Activated T-cell treated with anti-CD3 and anti-CD28 coated beads, Interleukin-2, amount 50 U/mL, for 24 hours (primary cell): ENCODE measurements at regions not wholly inside any gene's neighbourhood (a gene's known extent, or its start where the extent isn't known, plus 50 kb on each side); places are given as distances from the start of the nearest gene placed in this dataset.
"Not testable (repeated sequence)": the region's sequence is repeated elsewhere in the genome, so short reads cannot be mapped to it uniquely, and the experiment has no call there.

Source experiments
- DNase-seq: peaks from one replicate; pipeline ENCODE4 v3.0.0-alpha.2; 2020
- H3K27ac Mint-ChIP-seq: 2 replicates; pipeline ENCODE4 v1.8.0; 2020; ENCODE audit warnings: mild to moderate bottlenecking, mixed read lengths
- H3K27me3 Mint-ChIP-seq: 2 replicates; pipeline ENCODE4 v1.8.0; 2020; ENCODE audit warnings: mixed read lengths
- H3K36me3 Mint-ChIP-seq: 2 replicates; pipeline ENCODE4 v1.8.0; 2020; ENCODE audit warnings: low read depth, mixed read lengths
- H3K4me1 Mint-ChIP-seq: 2 replicates; pipeline ENCODE4 v1.8.0; 2020; ENCODE audit warnings: low read depth, mixed read lengths
- H3K4me3 Mint-ChIP-seq: 2 replicates; pipeline ENCODE4 v1.8.0; 2020; ENCODE audit warnings: mild to moderate bottlenecking, moderate library complexity, mixed read lengths
- H3K9me3 Mint-ChIP-seq: 2 replicates; pipeline ENCODE4 v1.8.0; 2020; ENCODE audit warnings: mixed read lengths

- Mint-ChIP-seq H3K4me3 (no peak overlapping the region), H3K36me3 (no peaks in the 10 kb centered on the region), H3K4me1 (no peaks in the 10 kb centered on the region), H3K9me3 (no peaks in the 10 kb centered on the region), H3K27ac (no peak overlapping the region), H3K27me3 (no peaks in the 10 kb centered on the region)
- no peak for DNase-seq
Observed at GRCh38 chr3:125645616-125646015, 50.3 kb upstream of the OSBPL11 start.

GRCh38 chr3:125646581-125646980 is 51.3 kb upstream of the OSBPL11 start:
- H3K36me3 Mint-ChIP-seq: no peaks in the 10 kb centered on the region
- no peaks in the 10 kb centered on the region for H3K27me3 Mint-ChIP-seq
- H3K27ac Mint-ChIP-seq: no peak overlapping the region
- no peaks in the 10 kb centered on the region for H3K9me3 Mint-ChIP-seq
- no peaks in the 10 kb centered on the region for H3K4me1 Mint-ChIP-seq
- H3K4me3 Mint-ChIP-seq: no peak overlapping the region
- DNase-seq: no peak

- no peak overlapping the region for H3K27ac Mint-ChIP-seq
- no peak overlapping the region for H3K4me3 Mint-ChIP-seq
- H3K27me3 Mint-ChIP-seq: no peaks in the 10 kb centered on the region
- DNase-seq: no peak
- H3K4me1 Mint-ChIP-seq: no peaks in the 10 kb centered on the region
- no peaks in the 10 kb centered on the region for H3K36me3 Mint-ChIP-seq
- no peaks in the 10 kb centered on the region for H3K9me3 Mint-ChIP-seq
Observed at GRCh38 chr3:125647318-125648014, 52.2 kb upstream of the OSBPL11 start.

- Mint-ChIP-seq H3K36me3 (no peaks in the 10 kb centered on the region), H3K4me3 (no peak overlapping the region), H3K9me3 (no peaks in the 10 kb centered on the region), H3K4me1 (no peaks in the 10 kb centered on the region), H3K27me3 (no peaks in the 10 kb centered on the region), H3K27ac (no peak overlapping the region)
- DNase-seq: no peak
Observed at GRCh38 chr3:125651244-125651643, 55.9 kb upstream of the OSBPL11 start.

DNA sequence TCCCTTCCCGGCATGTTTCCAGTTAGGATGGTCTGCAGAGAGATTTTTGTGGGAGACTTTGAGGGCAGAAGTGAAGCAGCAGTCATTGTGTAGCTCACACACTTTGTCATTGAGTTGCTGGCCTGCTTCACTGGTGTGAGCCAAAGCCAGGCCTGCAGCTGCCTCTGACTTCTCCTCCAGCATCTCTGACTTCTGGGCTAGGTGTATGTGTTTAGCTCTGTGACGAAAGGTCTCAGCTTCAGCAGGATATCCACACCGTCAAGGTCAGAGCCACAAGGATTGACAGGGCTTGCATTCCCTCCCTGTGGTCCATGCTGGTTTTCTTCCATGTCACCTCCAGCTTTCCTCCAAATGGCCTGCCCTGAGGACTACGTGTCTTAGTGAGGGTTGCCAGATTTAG is 57.1 kb upstream of the OSBPL11 start:
- Mint-ChIP-seq H3K9me3 (no peaks in the 10 kb centered on the region), H3K4me3 (no peak overlapping the region), H3K4me1 (no peaks in the 10 kb centered on the region), H3K27me3 (no peaks in the 10 kb centered on the region), H3K36me3 (no peaks in the 10 kb centered on the region), H3K27ac (no peak overlapping the region)
- no peak for DNase-seq

- no peaks in the 10 kb centered on the region for H3K36me3 Mint-ChIP-seq
- H3K4me1 Mint-ChIP-seq: no peaks in the 10 kb centered on the region
- no peak for DNase-seq
- H3K27ac Mint-ChIP-seq: no peak overlapping the region
- H3K27me3 Mint-ChIP-seq: no peaks in the 10 kb centered on the region
- no peak overlapping the region for H3K4me3 Mint-ChIP-seq
- no peaks in the 10 kb centered on the region for H3K9me3 Mint-ChIP-seq
Observed at GRCh38 chr3:125654526-125654925, 59.2 kb upstream of the OSBPL11 start.

DNA sequence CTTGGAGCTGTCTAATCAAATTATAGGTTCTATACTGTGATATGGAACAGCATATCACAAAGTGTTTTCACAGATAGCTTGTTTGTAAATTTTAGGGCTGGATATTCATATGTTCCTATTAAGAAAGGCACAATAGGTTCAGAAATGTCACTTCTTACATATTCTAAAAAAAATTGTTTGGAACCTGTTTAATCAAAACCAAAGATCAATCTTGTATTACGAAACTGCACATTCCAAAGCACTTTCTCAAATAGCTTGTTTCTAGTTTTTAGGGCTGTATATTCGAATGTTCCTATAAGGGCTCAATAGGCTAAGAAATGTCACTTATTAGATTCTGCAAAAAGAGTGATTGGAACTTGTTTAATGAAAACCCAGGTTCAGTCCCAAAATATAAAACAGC is 67.4 kb upstream of the OSBPL11 start:
- Mint-ChIP-seq H3K4me3 (no peak overlapping the region), H3K27ac (no peak overlapping the region), H3K27me3 (no peaks in the 10 kb centered on the region), H3K4me1 (no peaks in the 10 kb centered on the region), H3K9me3 (no peaks in the 10 kb centered on the region), H3K36me3 (no peaks in the 10 kb centered on the region)
- DNase-seq: no peak

- Mint-ChIP-seq H3K27ac (no peak overlapping the region), H3K9me3 (no peaks in the 10 kb centered on the region), H3K4me1 (no peaks in the 10 kb centered on the region), H3K4me3 (no peak overlapping the region), H3K27me3 (no peaks in the 10 kb centered on the region), H3K36me3 (no peaks in the 10 kb centered on the region)
- DNase-seq: no peak
Observed at GRCh38 chr3:125670352-125670751, 75.1 kb upstream of the OSBPL11 start.

DNA sequence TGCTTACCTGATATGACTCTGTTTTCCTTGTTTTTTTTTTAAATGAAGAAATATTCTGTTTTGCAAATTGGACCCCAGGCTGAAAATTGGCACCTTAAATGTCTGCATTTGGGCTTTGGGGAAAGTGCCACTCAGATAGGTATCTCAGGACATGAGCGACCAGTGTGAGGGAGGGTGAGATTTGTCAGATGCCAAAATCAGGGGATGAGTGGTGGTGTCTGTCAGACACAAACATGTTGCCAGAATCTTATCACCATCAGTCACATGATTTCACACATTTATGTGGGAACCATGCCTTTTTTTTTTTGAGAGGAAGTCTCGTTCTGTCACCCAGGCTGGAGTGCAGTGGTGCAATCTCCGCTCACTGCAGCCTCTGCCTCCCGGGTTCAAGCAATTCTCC is 75.6 kb upstream of the OSBPL11 start:
- H3K36me3 Mint-ChIP-seq: no peaks in the 10 kb centered on the region
- H3K27me3 Mint-ChIP-seq: no peaks in the 10 kb centered on the region
- H3K4me3 Mint-ChIP-seq: no peak overlapping the region
- DNase-seq: no peak
- H3K27ac Mint-ChIP-seq: no peak overlapping the region
- no peaks in the 10 kb centered on the region for H3K9me3 Mint-ChIP-seq
- no peaks in the 10 kb centered on the region for H3K4me1 Mint-ChIP-seq

- H3K9me3 Mint-ChIP-seq: no peaks in the 10 kb centered on the region
- no peaks in the 10 kb centered on the region for H3K4me1 Mint-ChIP-seq
- DNase-seq: no peak
- no peak overlapping the region for H3K4me3 Mint-ChIP-seq
- H3K27ac Mint-ChIP-seq: no peak overlapping the region
- no peaks in the 10 kb centered on the region for H3K27me3 Mint-ChIP-seq
- H3K36me3 Mint-ChIP-seq: no peaks in the 10 kb centered on the region
Observed at GRCh38 chr3:125671461-125672243, 76.4 kb upstream of the OSBPL11 start.

DNA sequence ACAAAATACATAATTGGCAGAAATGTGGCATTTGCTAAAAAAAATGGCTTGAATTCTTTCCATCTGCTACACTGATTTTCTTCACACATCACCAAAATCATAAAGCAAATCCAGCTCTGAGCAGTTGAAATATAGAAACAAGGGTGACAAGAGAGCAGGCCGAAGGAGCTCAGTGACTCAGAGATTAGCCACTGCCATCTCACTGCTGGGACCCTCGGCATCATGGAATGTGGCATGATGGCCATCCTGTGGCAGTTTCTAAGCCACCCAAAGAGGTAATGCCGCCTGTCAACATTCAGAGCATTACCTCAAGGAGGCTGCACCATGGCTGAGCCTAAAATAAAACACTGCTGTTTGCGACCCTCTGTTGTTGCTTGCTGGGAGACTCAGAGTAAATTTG is 80.5 kb upstream of the OSBPL11 start:
- H3K27ac Mint-ChIP-seq: no peak overlapping the region
- no peaks in the 10 kb centered on the region for H3K9me3 Mint-ChIP-seq
- H3K27me3 Mint-ChIP-seq: no peaks in the 10 kb centered on the region
- H3K36me3 Mint-ChIP-seq: no peaks in the 10 kb centered on the region
- H3K4me1 Mint-ChIP-seq: no peaks in the 10 kb centered on the region
- DNase-seq: no peak
- H3K4me3 Mint-ChIP-seq: no peak overlapping the region

DNA sequence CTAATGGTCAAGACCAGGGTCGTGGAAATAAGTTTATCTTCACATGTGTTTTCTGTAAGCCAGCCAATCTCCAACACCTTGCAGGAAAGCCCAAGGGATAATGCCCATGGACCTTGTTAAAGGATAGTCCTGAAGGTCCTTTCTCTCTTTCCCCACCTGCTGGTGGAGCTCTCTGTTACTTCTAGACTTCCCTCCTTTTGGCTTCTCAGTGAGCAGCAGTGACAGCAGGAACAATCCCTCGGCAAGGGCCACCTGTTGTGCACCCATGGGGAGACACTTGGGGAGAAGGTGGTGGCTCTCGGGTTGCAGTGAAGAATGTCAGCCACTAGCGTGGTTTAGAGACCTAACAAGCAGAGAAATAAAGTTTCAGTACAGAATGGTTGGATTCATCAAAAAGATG is 84.0 kb upstream of the OSBPL11 start:
- H3K9me3 Mint-ChIP-seq: no peaks in the 10 kb centered on the region
- H3K4me1 Mint-ChIP-seq: no peaks in the 10 kb centered on the region
- DNase-seq: no peak
- H3K4me3 Mint-ChIP-seq: no peak overlapping the region
- H3K36me3 Mint-ChIP-seq: no peaks in the 10 kb centered on the region
- H3K27ac Mint-ChIP-seq: no peak overlapping the region
- H3K27me3 Mint-ChIP-seq: peaks cover 5% of the 10 kb centered on the region

GRCh38 chr3:125681146-125681545 is 85.8 kb upstream of the OSBPL11 start:
- no peak for DNase-seq
- no peaks in the 10 kb centered on the region for H3K9me3 Mint-ChIP-seq
- H3K36me3 Mint-ChIP-seq: no peaks in the 10 kb centered on the region
- no peak overlapping the region for H3K4me3 Mint-ChIP-seq
- H3K27me3 Mint-ChIP-seq: peaks cover 12% of the 10 kb centered on the region
- H3K4me1 Mint-ChIP-seq: no peaks in the 10 kb centered on the region
- H3K27ac Mint-ChIP-seq: no peak overlapping the region

- H3K4me3 Mint-ChIP-seq, H3K36me3 Mint-ChIP-seq: not testable (repeated sequence)
- H3K27me3 Mint-ChIP-seq: peaks cover 12% of the 10 kb centered on the region
Observed at GRCh38 chr3:125681906-125682305, 86.6 kb upstream of the OSBPL11 start.

GRCh38 chr3:125682610-125683009 is 87.3 kb upstream of the OSBPL11 start:
- H3K4me1 Mint-ChIP-seq, DNase-seq, H3K27ac Mint-ChIP-seq, H3K4me3 Mint-ChIP-seq, H3K36me3 Mint-ChIP-seq, H3K9me3 Mint-ChIP-seq: not testable (repeated sequence)
- peaks cover 12% of the 10 kb centered on the region for H3K27me3 Mint-ChIP-seq

More at GRCh38 chr3:125681906-125682305, 86.6 kb upstream of the OSBPL11 start:
- not testable (repeated sequence) for DNase-seq, H3K4me1 Mint-ChIP-seq, H3K27ac Mint-ChIP-seq, H3K9me3 Mint-ChIP-seq
